Activated gamma-delta T cell treated with anti-CD3 and anti-CD28 coated beads, Interleukin-2, amount 50 U/mL, for 16 hours (primary cell): ENCODE measurements at regions not wholly inside any gene's neighbourhood (a gene's known extent, or its start where the extent isn't known, plus 50 kb on each side); places are given as distances from the start of the nearest gene placed in this dataset.

ENCODE experiments used
- DNase-seq: peaks from one replicate; pipeline ENCODE4 v3.0.0-alpha.2; 2020; ENCODE audit warnings: low read depth

DNA sequence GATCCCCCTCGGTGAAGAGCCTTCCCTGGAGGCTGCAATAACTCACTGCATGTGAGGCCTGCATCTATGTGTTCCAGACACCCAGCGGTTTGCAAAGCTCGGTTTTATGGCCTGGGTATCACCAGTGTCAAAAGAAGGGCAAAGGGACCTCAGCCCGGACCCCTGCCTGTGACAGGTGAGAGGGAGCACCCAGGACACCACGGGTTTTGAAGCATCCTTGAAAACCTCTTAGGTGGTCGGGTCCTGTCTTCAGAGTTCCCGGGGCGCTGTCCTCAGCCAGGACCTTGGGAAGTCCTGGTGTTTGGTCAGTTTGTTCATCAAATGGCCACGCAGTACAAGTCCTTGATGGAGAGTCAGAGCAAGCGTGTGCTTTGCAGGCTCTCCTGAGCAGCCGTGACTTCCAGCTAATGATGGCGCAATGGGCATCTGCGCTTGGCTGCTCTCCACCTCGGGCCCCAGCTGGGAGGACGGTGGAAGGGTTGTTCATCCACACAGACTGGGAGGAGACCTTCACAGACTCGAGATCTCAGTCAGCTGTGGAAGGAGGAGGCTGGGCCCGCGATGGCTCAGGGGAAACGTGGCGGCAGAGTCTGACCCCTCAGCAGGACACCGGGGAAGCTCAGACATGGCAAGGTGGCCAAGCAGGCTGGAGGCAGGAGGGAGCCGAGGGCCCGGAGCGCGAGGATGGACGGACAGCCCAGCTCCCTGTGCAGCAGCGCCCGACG, 113.1 kb upstream of the GPC1 start:
- no peak for DNase-seq

DNA sequence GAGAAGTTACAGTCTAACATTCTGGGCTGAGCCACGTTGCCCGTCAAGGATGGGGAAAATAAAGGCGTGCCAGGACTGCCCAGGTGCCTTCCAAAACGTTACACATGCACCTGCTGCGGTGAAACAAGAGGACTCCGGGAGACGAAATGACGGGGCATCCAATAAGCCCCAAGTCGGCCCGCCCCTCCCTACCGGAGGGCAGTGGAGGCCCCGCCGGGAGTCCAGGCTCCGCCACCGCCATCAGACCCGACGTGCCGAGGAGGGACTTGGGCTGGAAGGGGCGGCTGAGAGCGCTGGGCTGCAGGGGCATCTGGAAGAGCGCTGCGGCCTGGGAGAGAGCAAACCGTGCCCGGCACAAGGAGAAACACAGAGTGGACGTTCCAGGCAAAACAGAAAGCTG, 112.5 kb upstream of the GPC1 start:
- no peak for DNase-seq

DNA sequence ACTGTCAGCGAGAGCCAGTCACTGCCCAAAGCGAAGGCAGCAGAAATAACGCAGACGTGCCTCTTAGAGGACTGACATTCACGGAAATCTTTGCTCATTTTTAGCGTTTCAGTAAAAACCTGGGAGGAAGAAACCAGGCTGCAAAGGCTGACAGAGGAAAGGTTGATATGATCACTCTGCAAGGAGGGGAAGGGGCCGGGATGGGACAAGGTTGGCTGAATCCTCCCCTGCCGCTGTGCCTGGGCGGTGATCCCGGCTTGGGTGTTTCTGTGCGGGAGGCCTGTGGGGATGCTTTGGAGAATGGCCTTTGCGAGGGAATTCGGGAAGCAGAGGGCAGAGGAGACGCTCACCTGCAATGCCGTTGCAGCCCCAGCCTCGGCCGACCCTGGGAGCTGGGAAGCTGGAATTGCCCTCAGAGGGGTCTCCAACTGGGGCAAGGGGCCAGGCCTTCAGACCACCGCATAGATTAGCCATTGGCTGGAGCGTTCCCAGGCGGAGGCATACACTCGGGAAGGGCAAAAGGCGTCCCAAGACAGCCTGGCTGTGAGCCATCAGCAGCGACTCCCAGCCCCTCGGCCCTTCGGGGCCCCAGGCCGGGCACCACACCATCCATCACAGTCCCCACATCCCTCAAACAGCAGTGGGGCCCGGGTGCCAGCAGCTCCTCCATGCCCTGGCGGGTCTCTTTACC, 111.7 kb upstream of the GPC1 start:
- no peak for DNase-seq

DNA sequence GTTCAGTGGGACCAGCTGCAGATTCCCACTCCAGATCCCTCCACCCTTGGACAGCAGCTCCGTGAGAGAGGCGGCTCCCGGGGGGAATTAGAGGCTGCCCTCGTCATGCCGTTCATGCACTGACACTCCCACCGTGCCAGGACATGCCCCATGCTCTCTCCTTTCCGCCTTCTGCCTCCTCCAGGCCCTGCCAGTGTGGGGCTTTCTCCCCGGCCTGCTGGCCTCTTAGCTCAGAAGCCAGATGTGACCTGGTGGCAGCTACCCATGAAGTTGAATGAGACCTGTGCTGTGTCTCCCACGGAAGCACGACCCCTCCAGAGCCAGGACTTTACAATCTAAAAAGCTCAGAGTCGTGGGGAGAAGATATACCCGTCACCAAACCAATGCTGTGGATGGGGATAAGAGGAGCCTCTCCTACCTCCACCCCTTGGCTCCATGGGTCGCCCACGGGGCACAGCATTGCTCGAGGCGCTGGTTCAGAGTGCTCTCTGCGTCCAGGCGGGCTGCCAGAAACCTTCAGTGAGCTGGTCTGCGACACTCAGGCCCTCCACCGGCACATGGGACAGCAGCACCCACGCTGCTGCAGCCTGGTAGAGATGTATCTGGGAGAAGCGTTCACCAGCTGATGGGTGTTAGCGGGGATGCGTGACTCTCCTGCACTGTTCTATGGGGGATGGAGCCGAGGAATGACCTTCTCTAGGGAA, 111.0 kb upstream of the GPC1 start:
- no peak for DNase-seq

DNA sequence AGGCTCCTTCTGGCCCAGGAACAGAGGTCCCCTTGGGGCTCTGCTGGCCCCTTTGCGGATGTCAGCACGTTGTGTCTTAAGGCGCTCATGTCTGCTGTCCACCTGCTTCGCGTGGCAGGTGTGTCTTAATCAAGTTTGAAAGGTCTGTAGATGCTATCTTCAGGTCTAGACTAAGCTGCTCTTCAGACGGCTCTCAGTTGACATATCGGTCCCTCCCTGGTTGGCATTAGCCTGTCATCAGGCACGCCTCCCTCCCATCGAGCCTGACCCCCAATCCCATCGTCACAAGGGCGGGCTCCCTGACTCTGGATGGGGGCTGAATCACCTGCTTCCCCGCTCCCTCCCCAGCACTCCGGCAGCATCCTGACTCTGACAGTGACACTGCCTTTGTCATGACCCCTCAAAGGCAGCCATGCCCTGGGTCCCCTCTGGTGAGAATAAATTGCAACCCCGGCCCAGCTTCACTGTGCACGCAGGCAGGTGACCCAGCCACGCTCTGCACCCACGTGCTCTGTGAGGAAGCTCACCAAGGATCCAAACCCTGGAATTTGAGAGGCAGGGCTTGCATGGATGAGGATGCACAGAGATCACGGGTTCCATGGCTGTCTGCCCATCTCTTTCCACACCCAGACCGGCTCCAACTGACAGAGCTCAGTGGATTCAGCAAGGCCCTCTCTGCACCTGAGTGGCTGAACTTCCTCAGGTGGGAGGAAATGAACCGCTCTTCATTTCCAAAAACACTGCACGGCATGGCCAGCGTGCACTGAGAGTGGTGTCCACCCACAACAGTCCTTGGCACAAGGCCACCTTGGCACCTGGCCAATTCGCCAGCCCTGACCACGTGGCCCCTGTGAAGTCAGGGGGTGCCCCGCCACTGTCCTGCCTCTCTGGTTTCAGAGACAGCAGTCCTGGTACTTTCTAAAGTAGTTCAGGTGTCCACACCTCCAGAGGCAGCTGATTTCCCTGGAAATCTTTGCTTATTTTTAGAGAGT, 110.2 kb upstream of the GPC1 start:
- no peak for DNase-seq

DNA sequence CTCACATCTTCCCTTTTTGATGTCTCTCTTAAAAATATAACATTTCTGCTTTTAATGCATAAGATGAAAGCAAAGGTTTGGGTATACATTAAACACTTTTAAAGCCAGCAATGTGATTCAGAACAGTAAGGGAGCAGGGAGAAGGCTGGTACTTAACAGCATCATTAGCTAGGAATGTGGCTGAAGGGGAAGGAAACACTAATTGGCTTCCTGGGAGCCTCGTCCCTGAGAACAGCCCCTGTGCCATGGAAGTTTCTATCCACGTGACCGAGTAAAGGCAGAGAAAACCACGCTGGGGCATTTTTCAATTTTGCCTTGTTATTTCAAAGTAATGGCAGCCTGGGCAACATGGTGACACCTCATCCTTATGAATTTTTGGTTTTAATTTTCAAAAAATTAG, 109.2 kb upstream of the GPC1 start:
- no peak for DNase-seq

DNA sequence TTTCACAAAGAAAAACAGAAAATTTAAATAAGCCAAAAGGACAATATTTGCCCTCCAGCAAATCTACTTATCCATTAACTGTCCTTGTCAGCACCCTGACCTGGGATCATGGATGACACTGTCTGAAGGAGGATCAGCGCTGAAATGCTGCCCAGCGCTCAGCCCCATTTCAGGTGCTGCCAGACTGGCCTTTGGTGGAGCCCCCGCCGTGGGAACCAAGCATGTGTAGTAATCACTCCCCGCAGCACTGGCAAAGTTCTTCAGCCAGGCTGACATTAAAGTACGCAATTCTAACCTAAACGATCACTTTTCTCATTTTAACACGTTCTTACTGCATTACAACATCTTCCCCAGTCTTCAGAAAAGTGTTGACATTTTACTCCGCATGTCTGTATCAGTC, 108.6 kb upstream of the GPC1 start:
- DNase-seq = no peak

DNA sequence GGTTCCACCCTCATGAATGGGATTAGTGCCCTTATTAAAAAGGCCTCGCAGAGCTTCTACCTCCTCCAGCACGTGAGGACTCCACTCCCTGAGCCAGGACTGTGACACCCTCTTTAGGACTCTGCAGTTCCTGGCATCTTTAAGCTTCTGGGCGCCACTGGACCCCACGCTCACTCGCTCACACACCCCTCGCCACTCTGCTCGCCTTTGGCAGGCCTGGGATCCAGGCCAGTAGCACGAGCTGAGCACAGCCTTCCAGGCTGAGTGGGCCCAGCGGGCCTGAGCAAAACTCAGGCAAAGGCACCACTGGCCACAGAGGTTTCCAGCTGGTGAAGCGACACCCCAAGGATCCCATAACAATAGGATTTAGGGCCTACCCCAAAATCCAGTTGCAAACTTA, 107.9 kb upstream of the GPC1 start:
- no peak for DNase-seq

DNA sequence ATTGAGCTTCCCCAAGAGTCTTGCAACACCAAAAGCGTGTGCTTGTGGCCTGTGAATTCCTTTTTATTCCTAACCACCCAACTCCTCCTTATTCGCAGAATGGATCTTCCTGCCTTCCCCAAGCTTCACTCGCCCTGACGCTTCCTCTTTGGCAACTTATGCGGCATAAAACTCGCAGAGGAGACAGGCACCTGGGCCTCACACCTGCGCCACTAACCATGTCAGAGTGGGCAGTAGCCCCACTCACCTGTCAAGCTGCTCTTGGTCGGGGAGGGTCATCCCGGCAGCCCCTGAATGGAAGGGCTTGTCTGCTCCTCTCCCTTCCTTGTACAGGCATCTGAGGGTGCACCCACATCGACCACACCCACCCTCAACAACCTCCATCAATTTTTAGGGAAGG, 106.9 kb upstream of the GPC1 start:
- DNase-seq = no peak

DNA sequence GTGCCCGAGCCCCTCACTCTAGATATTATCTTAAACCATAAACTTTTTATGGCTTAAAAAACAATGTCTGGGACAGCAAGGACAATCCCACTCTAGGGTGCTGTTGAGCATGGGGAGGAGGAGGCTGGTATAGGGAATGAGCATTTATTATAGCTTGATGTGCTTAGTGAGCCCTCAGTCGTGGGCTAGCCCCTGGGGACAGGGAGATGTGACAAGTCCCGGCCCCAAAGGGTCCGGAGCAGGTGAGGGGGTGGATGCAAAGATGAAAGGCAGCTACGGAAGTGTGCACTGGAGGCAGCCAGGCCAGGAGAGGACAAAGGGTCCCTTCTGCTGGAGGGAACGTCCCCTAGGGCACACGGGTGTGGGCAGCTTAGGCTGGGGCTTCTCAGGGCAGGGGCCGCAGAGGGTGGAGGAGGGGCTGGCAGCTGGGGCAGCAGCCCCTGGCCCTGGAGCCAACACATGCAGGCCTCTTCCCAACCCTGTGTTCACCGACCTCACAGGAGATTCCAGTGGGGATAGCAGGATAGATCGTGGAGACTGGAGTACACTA, 106.3 kb upstream of the GPC1 start:
- no peak for DNase-seq

DNA sequence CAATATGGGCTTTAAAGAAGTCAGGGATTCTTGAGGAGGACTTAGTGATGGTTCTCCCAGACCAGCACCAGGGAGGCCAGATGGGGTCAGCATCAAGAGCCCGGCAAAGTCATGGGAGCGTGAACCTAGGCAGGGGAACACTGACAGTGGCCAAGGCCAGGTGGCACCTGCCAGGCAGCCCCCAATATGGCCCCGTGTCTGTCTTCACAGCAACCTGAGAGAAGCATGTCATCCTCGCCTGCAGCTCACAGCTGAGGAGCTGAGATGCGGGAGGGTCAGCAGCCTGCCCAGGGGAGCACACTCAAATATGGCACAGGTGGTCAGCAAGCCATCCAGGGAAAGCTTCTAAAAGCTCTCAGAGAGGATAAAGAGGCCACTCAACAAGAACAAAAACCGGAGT, 105.7 kb upstream of the GPC1 start:
- DNase-seq = no peak

DNA sequence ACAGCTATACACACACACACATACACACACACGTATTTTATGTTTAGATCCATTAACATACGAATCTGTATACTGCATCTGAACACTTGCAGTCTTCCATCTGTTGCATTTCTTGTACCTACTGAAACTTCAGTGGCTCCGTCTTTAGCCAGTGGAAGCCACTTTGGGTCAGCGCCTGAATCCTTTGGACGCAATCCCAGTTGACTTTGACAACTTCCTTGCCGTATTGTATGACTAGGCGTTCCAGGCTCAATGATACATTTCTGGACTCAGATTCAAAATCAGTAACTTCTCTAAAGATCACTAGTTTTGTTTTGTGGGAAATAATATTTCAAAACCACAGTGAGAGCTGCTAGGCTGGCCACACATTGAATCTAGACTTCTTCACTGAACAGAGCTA, 101.5 kb upstream of the GPC1 start:
- no peak for DNase-seq

DNA sequence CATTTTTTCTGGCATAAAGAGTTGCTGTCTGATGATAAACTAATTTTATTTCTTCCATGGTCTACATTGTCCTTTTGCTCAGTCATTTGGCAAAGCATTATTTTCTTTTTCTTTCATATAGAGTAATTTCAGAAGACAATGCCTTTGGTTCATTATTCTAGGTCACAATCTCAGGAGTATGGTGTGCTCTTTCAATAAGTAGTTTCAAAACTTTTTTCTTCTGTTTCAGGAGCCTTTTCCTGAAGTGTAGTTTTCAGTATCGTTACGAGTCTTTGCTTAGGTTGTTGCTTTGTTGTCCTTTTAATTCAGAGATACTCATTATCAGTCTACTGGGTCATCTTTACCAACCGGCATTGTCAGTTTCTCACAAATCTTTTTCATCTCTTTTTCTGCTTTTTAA, 100.4 kb upstream of the GPC1 start:
- no peak for DNase-seq

DNA sequence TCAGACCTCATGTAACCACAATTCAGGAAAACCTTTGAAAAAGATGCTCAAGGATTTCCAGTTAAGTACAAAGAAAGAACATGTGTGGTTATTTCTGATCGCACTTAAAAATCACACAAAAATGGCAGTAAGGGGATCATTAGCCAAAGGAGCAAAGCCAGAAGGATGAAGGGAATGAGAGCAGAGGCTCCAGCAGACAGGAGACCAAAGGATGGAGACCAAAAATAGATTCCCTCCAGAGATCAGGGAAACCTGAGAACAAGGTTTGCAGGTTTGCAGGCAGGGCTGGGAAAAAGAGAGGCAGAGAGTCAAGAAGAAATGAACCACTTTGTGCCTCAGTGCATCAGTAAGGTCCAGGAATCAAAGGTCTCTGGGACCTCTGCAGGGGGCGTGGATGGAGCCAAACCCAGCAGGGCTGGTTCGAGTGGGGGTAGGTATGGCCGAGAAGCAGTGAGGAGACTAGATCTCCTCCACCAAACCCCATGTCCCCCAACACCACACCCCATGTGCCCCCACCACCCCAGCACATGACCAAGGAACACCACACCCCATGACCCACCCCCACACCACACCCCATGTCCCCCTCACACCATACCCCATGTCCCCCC, 98.5 kb upstream of the GPC1 start:
- no peak for DNase-seq

DNA sequence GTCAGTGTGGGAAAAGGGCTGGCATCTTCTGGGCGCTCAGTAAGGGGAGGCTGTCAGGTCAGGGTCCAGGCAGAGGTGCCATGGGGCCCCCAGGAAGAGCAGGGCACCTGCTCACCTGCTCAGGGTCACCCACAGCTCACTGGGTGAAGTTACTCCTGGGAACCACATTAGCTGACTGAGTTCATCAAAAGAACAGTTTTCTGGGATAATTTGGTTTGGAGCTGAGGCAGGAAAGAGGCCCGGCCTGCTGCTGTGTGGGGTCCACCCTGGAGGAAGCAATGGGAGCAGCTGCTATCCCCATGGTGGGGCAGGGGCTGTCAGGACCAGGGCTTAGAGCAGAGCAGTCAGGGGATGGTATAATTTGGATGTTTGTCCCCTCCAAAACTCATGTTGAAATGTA, 97.2 kb upstream of the GPC1 start:
- DNase-seq = no peak

DNA sequence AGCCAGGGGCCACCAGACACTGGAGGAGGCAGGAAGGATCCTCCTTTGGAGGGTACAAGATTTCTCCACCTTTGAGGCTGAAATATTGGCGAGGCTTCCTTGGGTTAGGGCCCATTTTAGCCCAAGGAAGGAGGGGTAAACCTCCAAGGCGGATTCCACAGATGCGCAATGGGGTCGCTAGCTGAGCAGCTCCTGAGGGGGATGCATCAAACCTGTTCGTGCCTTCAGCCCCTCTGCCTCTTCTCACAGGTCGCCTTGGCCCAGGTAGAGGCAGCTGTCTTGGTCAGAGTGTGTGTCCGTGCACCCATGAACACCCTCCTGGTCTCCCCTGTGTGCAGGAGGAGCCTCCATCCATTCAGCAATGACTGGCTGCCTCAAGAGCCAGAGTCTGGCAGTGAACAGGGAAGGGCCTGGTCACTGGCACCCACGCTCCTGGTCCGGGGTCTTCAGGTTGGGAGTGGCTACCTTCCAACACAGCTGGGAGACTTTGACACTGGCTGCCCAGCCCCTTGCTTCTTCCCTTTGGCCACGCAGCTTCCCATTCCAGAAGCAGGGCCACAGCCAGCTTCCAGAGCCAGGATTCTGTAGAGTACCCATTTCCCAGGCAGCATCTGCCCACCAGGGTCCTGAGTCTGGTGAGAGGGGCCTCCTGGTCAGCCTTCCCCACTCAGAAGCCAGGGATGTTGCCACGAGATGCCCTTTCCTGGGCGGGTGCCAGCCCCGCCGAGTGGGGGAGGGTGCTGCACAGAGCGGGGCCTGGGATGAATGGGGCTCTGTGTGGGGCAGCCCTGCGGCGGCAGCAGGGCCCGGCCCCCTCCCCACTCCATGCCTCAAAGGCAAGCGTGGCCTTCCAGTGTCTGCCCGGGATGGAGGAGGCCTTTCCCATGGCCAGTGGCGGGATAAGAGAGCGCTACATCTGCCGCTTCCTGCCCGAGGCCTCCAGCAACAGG, 95.8 kb upstream of the GPC1 start:
- DNase-seq = no peak

DNA sequence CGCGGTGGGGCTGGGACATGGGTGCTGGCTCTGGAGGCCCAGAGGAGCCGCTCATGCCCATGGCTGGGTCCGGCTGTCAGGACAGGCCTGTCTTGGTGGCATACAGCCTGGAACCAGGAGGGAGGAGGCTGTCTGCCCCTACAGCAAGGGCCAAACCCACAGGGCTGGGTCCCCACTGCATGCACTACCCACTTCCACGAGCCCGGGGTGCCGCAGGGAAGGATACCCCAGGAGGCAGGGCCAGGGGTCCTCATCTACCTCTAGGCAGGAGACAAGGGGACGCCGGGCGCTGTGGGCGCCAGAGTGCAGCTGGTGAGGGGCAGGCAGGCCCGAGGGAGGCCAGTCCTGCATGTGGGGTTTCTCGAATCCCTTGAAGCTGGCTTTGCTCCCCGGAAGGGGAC, 95.1 kb upstream of the GPC1 start:
- DNase-seq = no peak

DNA sequence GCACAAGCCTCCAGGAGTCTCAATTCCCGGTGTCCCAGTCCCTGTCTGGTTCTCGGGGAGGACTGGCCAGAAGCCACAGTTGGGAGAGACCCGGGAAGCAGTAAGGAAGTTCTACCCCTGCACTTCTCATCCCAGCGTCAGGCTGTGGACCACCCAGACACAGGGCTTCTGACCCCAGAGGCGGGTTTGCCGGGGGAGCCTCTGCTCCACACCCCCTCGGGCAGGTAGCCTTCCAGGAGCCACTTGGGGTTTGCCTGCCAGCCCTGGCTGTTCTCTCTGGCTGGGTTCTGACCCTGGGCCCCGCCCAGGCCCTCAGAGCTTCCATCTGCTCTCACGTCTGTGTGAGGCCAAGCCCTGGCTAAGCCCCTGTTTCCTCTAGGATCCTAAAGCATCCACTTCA, 94.4 kb upstream of the GPC1 start:
- no peak for DNase-seq

DNA sequence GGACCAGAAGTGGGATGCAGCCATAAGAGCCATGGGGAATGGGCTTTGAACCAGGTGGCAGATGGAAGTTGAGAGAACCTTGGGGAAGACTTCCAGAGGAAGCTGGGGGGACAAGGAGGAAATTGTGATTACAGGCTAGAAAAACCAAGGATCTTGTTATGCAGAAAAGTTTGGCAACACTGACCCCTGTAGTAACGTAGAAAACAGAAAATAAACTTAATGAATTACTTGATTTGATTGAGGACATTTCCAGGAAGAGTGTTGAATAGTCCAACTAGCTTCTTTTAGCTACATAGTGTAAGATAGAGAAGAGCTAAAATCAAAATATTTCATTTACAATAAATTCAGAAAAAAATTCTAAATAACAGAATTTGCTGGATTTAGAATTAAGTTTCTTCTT, 91.9 kb upstream of the GPC1 start:
- no peak for DNase-seq

DNA sequence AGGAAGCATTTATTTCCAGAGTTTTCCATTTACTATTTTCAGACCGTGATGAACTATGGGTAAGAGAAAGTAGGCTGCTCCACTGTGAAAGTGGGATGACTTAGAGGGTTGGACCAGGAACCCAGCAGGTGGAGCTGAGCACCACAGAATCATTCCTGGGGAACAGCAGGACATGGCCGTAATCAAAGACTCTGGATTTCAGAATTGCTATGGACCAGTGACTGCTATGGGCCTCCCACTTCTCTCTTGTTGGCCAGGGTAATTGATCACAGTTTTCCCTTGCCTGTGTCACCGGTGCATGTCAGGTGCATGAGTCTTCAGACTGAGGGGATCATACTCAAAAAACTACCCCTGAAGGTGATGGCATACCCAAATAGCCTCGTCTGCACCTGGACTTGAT, 90.6 kb upstream of the GPC1 start:
- no peak for DNase-seq
